Uterus (tissue), 3 donors: ENCODE measurements at regions not wholly inside any gene's neighbourhood (a gene's known extent, or its start where the extent isn't known, plus 50 kb on each side); places are given as distances from the start of the nearest gene placed in this dataset.

Experiments used
- DNase-seq, 2 donors: peaks; one replicate each; pipeline ENCODE4 v3.0.0-alpha.2; 2019 to 2020
- H3K27ac ChIP-seq, 2 donors: fragments of 200-600 bp; sonication (generic); 1 replicate in 1 of 2; 2 replicates in 1 of 2; pipeline ENCODE4 v1.5.1; 2016 to 2018
- H3K27me3 ChIP-seq, 2 donors: fragments of 200-600 bp; sonication (generic); one replicate each; pipeline ENCODE4 v1.5.1; 2018 to 2019; ENCODE audit warnings: control low read depth in 1 of 2
- H3K36me3 ChIP-seq, 2 donors: fragments of 200-600 bp; sonication (generic); one replicate each; pipeline ENCODE4 v1.5.1; 2019; ENCODE audit warnings: control low read depth in 1 of 2
- H3K4me1 ChIP-seq, 2 donors: fragments of 200-600 bp; sonication (generic); one replicate each; pipeline ENCODE4 v1.5.1; 2018 to 2019; ENCODE audit warnings: control low read depth in 1 of 2
- H3K4me3 ChIP-seq, 2 donors: fragments of 200-600 bp; sonication (generic); 1 replicate in 1 of 2; 2 replicates in 1 of 2; pipeline ENCODE4 v1.5.1; 2018 to 2019; ENCODE audit warnings: mild to moderate bottlenecking in 1 of 2
- H3K9me3 ChIP-seq, 2 donors: fragments of 200-600 bp; sonication (generic); one replicate each; pipeline ENCODE4 v1.5.1; 2019; ENCODE audit warnings: control low read depth in 1 of 2
- POLR2A ChIP-seq, 2 donors: fragments of 450-650 bp; IDR thresholded peaks; one replicate each; pipeline ENCODE4 v1.6.1; 2016; ENCODE audit warnings: antibody characterized with exemption in 2 of 2, mild to moderate bottlenecking in 1 of 2, moderate library complexity in 1 of 2
- intact Hi-C: fragments of 100-400 bp; cut with DNase I; formaldehyde crosslinking; loops from one replicate; pipeline ENCODE4 v1.15.1; 2023; ENCODE audit warnings: low total_unique reads
- TF ChIP-seq, protein P1 (sequence below), 4 experiments: fragments of 200-600 bp in 2 of 4; fragments of 450-650 bp in 2 of 4; sonication (generic) in 2 of 4; IDR thresholded peaks; one replicate each; pipeline ENCODE4 v1.5.1; 2016 to 2019; ENCODE audit warnings: antibody characterized with exemption in 4 of 4, mild to moderate bottlenecking in 2 of 4, moderate library complexity in 1 of 4
- donor health status: DM: yes; HTN: yes; CAD: no.

DNA sequence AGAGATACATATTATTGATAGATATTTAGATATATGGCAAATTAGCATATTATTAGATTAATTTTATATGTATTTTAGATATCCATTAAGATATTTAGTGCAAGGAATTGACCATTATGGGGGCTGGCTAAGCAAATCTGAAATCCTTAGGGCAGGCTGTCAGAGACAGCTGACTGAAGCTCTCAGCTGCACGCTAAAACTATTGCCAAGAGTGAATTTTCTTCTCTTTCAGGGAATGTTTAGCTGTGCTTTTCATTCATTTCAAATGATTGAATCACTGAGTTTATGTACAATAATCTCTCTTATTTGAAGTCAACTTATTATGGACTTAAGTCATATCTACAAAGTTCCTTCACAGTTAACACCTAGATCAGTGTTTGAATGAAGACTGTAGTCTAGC, 566.5 kb downstream of the LRFN5 start:
- intact Hi-C loops, result no loop called here
- H3K27ac ChIP-seq, result no peak overlapping the region

DNA sequence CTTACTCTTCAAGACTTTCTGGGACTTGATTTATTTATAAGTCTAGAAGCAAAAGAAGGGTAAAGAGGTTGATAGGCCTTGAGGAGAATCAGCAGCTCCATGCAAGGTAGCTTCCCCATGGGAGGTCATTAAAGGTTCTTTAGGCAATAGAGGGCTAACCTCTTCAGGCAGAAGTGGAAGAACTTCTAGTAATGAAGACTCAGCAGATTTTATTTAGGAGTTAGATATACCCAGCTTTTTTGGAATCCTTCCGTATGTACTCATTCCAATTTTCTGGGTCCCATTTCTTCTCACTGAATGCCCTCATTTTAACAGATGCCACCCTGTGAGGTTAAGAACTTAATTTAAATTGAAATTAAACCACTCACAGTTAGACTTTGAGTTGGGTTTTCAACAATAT, 565.6 kb downstream of the LRFN5 start:
- intact Hi-C loops, result no loop called here
- H3K4me1 ChIP-seq, result no peaks in the 10 kb centered on the region
- no peaks in the 10 kb centered on the region for H3K27me3 ChIP-seq
- H3K4me3 ChIP-seq, result no peak overlapping the region
- no peak for DNase-seq
- TF ChIP-seq POLR2A (IDR thresholded peaks at IDR 0.05), result no peak
- TF ChIP-seq, protein P1, sequence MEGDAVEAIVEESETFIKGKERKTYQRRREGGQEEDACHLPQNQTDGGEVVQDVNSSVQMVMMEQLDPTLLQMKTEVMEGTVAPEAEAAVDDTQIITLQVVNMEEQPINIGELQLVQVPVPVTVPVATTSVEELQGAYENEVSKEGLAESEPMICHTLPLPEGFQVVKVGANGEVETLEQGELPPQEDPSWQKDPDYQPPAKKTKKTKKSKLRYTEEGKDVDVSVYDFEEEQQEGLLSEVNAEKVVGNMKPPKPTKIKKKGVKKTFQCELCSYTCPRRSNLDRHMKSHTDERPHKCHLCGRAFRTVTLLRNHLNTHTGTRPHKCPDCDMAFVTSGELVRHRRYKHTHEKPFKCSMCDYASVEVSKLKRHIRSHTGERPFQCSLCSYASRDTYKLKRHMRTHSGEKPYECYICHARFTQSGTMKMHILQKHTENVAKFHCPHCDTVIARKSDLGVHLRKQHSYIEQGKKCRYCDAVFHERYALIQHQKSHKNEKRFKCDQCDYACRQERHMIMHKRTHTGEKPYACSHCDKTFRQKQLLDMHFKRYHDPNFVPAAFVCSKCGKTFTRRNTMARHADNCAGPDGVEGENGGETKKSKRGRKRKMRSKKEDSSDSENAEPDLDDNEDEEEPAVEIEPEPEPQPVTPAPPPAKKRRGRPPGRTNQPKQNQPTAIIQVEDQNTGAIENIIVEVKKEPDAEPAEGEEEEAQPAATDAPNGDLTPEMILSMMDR (IDR thresholded peaks at IDR 0.05), result no peak
- H3K27ac ChIP-seq, result no peak overlapping the region
- no peaks in the 10 kb centered on the region for H3K36me3 ChIP-seq
- no peaks in the 10 kb centered on the region for H3K9me3 ChIP-seq

More for the DNA sequence above, 566.5 kb downstream of the LRFN5 start:
- H3K9me3 ChIP-seq, result no peaks in the 10 kb centered on the region
- H3K27me3 ChIP-seq, result no peaks in the 10 kb centered on the region
- H3K36me3 ChIP-seq, result no peaks in the 10 kb centered on the region
- DNase-seq, result no peak
- H3K4me1 ChIP-seq, result no peaks in the 10 kb centered on the region
- H3K4me3 ChIP-seq, result no peak overlapping the region
- no peak for TF ChIP-seq POLR2A (IDR thresholded peaks at IDR 0.05)
- TF ChIP-seq, protein P1 (IDR thresholded peaks at IDR 0.05), result no peak

DNA sequence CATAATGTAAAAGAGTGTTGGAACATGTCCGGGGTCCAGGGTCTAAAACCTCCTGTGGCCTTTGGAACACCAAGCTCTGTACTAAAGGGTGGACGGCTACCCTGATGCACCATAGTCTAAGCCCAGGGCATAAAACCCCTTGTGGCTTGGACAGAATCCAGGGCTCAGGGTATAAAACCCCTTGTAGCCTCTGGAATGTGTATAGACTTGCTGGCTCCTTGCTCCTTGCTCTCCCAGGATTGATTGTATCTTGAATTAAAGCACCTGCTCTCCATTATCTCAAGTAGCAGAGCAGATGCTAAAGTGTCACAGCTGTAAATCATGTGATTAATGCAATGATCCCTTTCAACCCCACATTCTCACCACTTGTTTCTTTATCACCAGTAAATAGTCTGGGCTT, 556.5 kb downstream of the LRFN5 start:
- no peaks in the 10 kb centered on the region for H3K4me1 ChIP-seq
- intact Hi-C loops, result no loop called here
- H3K27me3 ChIP-seq, result no peaks in the 10 kb centered on the region
- no peak for DNase-seq
- no peak overlapping the region for H3K4me3 ChIP-seq
- no peaks in the 10 kb centered on the region for H3K36me3 ChIP-seq
- no peaks in the 10 kb centered on the region for H3K9me3 ChIP-seq
- TF ChIP-seq, protein P1 (IDR thresholded peaks at IDR 0.05), result no peak
- TF ChIP-seq POLR2A (IDR thresholded peaks at IDR 0.05), result no peak
- H3K27ac ChIP-seq, result no peak overlapping the region

DNA sequence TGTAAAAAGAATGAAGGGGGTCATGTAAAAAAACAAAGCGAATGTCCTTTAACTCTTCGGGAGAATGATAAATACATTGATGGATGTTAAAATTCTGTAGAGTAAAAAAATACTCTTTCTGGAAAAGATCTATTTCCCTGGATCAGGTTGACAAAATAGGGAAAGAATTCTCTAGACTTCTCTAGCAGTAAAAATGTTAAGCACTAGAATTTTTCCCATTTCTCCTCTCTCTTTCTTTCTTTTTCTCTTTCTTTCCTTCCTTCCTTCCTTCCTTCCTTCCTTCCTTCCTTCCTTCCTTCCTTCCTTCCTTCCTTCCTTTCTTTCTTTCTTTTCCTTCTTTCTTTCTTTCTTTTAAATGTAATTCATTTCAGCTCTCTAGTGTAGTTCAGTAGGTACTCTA, 552.5 kb downstream of the LRFN5 start:
- Histone ChIP-seq H3K27me3 (no peaks in the 10 kb centered on the region), H3K4me3 (no peak overlapping the region), H3K36me3 (no peaks in the 10 kb centered on the region), H3K27ac (no peak overlapping the region), H3K9me3 (no peaks in the 10 kb centered on the region), H3K4me1 (no peaks in the 10 kb centered on the region)
- DNase-seq, result no peak
- intact Hi-C loops, result no loop called here
- TF ChIP-seq POLR2A (IDR thresholded peaks at IDR 0.05), result no peak
- TF ChIP-seq, protein P1 (IDR thresholded peaks at IDR 0.05), result no peak

DNA sequence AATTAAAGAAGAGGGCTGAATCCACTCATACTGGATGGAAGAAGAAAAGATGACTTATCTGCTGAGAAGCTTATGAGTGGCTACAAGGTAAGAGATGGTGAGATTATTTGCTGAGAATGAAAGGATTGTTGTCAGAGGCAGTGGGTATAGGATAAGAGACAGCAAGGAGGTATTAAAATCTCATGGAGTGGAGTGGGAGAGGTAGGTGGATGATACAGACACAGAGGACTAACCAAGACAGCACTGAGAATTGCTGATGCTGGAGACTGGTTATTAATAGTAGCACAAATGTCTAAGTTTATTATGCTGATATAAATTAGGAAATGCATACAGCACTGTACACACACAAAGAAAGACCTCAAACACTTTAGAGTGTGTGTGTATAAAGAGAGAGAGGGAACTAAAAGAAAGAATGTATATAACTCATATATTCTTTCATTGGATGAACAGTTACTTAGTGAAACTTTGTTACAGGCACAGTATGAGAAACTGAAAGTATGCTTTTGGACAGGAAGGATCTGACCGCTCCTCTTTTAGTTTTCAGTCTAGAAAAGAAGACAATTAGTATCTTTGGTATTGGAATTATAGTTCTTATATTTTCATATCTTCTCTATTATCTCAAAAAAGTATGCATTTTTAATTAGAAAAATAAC, 543.1 kb downstream of the LRFN5 start:
- TF ChIP-seq, protein P1 (IDR thresholded peaks at IDR 0.05), result no peak
- TF ChIP-seq POLR2A (IDR thresholded peaks at IDR 0.05), result no peak
- H3K4me3 ChIP-seq, result no peak overlapping the region
- no peak for DNase-seq
- H3K4me1 ChIP-seq, result no peaks in the 10 kb centered on the region
- intact Hi-C loops, result no loop called here
- H3K27ac ChIP-seq, result no peak overlapping the region
- H3K27me3 ChIP-seq, result no peaks in the 10 kb centered on the region
- no peaks in the 10 kb centered on the region for H3K36me3 ChIP-seq
- H3K9me3 ChIP-seq, result no peaks in the 10 kb centered on the region
